ENCODE measurements at regions not wholly inside any gene's neighbourhood (a gene's known extent, or its start where the extent isn't known, plus 50 kb on each side); places are given as distances from the start of the nearest gene placed in this dataset.

DNA sequence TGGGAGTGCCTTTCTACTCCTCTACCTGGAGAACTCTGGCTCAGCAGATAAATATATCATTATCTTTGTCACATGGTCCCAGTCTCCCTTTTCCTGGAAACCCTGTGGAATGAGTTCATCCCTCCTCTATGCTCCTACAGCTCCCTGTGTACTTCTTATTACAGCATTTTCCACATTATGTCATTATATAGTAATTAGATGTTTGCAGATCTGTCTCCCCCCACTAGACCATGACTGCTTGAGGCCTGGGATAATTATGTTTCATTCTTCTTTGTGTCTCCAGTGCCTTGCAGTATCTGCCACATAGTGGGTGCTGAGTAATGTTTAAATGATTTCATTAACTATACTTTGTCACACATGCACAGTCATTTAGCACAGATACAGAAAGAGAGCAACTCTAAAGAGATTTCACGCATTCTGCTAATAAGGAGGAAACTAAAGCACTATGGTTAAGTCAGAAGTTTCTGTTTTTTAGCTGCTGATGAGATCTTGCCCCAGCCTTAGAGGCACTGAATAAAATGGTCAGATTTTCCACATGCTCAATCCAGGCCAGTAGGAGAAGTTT, 66.1 kb upstream of the DIAPH3 start:
- TF ChIP-seq CTCF (conservative IDR thresholded peaks at IDR 0.05) = no peak
- TF ChIP-seq EZH2 (IDR thresholded peaks at IDR 0.05; ENCODE audit: low read depth) = no peak

Data from PC-9 (cell line).